GM18858 (cell line): ENCODE measurements at regions not wholly inside any gene's neighbourhood (a gene's known extent, or its start where the extent isn't known, plus 50 kb on each side); places are given as distances from the start of the nearest gene placed in this dataset.
"Not testable (repeated sequence)": the region's sequence is repeated elsewhere in the genome, so short reads cannot be mapped to it uniquely, and the experiment has no call there.

Source experiments
- ATAC-seq: cut with Tn5 transposase; IDR thresholded peaks from one replicate; pipeline ENCODE4 v1.9.1; 2021; ENCODE audit not compliant: unreplicated experiment

DNA sequence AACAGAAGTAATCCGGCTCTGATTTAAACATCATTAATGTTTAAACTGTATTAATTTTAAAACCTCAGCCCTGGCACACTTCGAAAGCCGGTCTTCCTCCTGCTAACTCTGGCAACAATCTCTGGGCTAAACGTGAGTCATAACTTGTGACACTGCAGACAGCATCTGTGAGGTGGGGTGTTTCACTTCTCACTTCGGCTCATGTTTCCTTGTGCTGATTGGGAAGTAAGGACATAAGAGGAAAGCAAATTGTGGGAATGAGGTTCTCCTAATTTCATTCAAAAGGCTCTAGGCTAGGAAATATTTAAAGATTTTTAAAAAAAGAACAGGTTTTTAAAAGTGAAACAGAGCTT, 139.9 kb upstream of the USP9X start:
- ATAC-seq: peak; percentile 68

- ATAC-seq: no peak
Observed at GRCh38 chrX:40947276-40947675, 138.0 kb upstream of the USP9X start.

- no peak for ATAC-seq
Observed at GRCh38 chrX:40949071-40949470, 136.2 kb upstream of the USP9X start.

DNA sequence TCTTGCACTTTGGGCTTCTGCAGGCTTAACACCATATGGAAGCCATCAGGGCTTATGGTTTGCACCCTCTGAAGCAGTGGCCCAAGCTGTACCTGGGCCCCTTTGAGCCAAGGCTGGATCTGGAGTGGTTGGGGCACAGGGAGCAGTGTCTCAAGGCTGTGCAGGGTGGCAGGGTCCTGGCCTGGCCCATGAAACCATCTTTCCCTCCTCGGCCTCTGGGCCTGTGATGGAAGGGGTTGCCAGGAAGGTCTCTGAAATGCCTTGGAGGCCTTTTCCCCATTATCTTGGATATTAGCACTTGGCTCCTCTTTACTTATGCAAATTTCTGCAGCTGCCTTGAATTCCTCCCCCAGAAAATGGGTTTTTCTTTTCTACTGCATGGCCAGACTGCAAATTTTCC, 134.7 kb upstream of the USP9X start:
- no peak for ATAC-seq

DNA sequence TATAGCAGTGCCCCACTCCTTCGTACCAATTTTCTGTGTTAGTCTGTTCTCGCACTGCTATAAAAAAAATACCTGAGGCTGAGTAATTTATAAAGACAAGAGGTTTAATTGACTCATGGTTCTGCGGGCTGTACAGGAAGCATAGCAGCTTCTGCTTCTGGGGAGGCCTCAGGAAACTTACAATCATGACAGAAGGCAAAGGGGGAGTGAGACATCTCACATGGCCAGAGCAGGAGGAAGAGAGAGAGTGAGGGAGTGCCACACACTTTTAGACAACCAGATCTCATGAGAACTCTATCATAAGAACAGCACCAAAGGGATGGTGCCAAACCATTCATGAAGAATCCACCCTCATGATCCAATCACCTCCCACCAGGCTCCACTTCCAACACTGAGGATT, 133.8 kb upstream of the USP9X start:
- not testable (repeated sequence) for ATAC-seq

DNA sequence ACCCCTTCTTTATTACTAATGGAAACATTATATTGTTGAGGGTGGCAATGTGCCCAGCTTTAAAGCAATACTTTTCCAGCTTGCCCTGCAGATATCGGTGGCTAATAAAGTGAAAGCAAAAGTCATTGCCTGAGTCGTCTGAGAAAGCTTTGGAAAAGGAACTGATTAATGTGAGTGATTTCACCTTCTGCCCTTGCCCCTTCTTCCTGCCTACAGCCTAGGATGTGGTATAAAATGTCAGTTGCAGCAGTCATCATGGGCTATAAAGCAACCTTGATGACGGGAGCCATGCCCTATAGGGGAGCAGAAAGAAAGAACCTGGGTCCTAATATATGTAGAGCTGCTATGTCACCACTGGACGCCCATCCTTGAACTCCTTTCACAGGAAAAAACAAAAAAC, 132.4 kb upstream of the USP9X start:
- ATAC-seq: no peak

DNA sequence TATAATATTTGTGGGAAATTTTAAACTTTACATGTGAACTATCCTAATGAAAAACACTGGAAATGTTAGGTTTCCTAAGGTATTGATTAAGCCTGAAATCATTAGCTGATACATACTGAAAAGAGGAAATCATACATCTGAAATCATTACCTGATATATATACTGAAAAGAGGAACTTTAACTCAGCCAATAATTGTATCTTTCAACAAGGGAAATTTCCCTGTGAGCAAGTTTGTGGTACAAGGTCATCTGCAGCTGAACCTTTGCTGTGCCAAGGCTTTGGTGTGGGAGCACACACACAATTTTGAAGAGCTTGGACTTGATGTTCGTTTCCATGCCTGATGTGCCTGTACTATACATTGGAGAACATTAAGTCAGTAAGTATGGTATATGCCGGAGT, 131.9 kb upstream of the USP9X start:
- ATAC-seq: no peak

DNA sequence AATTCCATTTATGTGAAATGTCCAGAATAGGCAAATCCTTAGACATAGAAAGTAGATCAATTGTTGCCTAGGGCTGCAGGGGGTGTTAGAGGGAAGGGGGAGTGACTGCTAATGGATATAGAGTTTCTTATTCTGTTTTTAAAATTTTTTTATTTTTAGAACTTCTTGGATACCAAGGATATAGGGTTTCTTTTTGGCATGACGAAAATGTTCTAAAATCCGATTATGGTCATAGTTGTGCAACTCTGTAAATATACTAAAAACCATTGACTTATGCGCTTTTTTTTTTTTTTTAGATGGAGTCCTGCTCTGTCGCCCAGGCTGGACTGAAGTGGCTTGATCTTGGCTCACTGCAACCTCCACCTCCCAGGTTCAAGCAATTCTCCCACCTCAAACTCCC, 125.2 kb upstream of the USP9X start:
- no peak for ATAC-seq

- no peak for ATAC-seq
Observed at GRCh38 chrX:40962793-40963407, 122.3 kb upstream of the USP9X start.

GRCh38 chrX:40964008-40964407, 121.2 kb upstream of the USP9X start:
- ATAC-seq: no peak

GRCh38 chrX:40964633-40965586, 120.3 kb upstream of the USP9X start:
- ATAC-seq: no peak

DNA sequence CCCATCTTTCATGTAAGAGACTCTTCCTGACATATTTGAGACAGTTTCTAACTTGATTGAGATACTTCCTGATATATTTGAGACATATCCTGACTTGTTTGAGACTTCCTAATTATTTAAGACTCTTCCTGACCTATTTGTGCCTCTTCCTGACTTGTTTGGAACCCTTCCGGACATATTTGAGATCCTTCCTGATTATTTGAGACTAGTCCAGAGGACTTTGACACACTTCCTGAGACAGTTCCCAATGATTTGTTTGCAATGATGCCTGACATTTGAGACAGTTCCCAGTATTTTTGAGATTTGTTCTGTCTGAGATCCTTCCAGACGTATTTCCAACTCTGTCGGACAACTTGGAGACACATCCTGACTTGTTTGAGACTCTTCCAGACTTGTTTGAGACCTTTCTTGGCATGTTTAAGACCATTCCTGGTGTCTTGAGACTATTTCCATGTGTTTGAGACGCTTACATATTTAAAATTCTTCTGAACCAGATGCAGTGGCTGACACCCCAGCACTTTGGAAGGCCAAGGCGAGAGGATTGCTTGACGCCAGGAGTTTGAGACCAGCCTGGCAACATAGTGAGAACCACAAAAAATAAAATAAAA, 118.9 kb upstream of the USP9X start:
- ATAC-seq: no peak

DNA sequence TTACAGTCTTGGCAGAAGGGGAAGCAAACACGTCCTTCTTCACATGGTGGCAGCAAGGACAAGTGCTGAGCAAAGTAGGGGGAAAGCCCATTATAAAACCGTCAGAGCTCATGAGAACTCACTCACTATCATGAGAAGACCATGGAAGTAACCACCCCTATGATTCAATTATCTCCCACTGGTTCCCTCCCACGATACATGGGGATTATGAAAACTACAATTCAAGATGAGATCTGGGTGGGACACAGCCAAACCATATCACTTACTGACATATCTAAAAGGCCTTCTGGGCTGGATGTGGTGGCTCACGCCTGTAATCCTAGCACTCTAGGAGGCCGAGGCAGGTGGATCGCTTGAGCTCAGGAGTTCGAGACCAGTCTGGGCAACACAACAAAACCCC, 117.1 kb upstream of the USP9X start:
- no peak for ATAC-seq

- no peak for ATAC-seq
Observed at GRCh38 chrX:40971736-40972135, 113.5 kb upstream of the USP9X start.

GRCh38 chrX:40973619-40974018, 111.6 kb upstream of the USP9X start:
- ATAC-seq: no peak

DNA sequence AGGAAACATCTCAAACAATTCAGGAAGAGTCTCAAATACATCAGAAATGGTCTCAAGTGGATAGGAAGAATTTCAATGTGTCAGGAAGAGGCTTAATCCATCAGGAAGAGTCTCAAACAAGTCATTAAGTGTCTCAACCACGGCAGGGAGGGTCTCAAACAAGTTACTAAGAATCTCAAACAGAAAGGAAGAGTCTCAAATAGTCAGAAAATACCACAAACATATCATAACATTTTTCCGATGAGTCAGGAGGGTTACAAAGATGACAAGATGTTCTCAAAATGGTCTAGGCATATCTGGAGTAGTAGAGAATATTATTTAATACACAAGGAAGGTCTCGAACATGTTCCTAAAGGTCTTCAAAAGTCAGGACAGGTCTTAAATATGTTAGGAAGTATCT, 109.3 kb upstream of the USP9X start:
- ATAC-seq: no peak

DNA sequence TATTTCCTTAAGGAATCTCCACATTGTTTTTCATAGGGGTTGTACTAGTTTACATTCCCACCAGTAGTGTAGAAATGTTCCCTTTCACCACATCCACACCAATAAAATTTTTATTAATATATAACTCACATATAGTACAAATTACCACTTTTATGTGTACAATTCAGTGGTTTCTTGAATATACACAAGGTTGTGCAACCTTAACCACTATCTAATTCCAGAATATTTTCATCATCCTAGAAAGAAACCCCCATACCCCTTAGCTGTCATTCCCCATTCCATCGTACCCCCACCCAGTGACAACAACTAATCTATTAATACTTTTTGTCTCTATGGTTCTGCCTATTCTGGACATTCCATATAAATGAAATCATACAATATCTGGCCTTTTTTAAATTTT, 108.3 kb upstream of the USP9X start:
- ATAC-seq: no peak

GRCh38 chrX:40984962-40985361, 100.3 kb upstream of the USP9X start:
- ATAC-seq: no peak

- ATAC-seq: no peak
Observed at GRCh38 chrX:40987413-40987812, 97.8 kb upstream of the USP9X start.

DNA sequence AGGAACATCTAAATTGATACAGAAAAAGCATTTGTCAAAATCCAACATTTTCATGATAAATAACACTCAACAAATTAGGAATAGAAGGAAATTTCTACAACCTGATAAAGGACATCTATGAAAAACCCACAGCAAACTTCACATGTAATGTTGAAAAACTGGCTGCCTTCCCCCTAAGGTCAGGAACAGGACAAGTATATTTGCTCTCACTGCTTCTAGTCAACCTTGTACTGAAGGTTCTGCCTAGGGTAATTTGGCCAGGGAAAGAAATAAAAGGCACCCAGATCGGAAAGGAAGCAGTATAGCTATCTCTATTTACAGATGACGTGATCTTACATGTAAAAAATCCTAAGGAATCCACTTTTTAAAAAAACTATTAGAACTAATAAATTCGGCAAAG, 97.1 kb upstream of the USP9X start:
- ATAC-seq: no peak

GRCh38 chrX:40993395-40993794, 91.8 kb upstream of the USP9X start:
- not testable (repeated sequence) for ATAC-seq

DNA sequence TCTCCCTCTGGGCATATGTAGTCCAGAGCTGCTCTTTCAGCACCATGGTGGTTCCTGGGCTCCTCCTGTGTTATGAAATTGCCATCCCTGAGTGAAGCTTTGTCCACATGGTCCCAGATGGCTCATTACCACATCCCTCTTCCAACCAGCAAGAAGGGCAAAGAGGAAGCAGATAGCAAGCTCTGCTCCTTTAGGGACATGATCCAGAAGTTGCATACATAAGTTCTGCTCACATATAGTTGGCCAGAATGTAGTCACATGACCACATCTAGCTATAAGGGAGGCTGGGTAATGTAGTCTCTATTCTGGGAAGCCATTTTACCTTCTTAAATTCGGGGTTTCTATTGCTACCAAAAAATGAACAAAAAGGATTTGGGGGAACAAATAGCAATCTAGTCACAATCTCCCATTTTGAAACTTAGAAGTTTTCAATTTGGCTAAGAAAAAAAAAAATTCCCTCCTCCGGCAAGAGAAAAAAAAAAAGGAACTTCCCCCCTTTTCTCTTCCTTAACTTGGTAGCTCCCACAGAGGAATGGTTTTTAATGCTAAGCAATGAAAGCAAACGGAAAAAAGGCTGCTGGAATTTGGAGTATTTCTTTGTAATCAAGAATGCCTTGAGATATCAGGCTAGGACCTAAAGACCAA, 88.2 kb upstream of the USP9X start:
- ATAC-seq: no peak
